Stomach (tissue), 8 donors: ENCODE measurements at regions not wholly inside any gene's neighbourhood (a gene's known extent, or its start where the extent isn't known, plus 50 kb on each side); places are given as distances from the start of the nearest gene placed in this dataset.
"Not testable (repeated sequence)": the region's sequence is repeated elsewhere in the genome, so short reads cannot be mapped to it uniquely, and the experiment has no call there.

ENCODE experiments used
- DNase-seq, 2 donors: peaks; one replicate each; pipeline versions ENCODE4 v3.0.0 to v3.0.0-alpha.2; 2013 to 2019
- H3K27ac ChIP-seq, 5 donors: fragments of 200-600 bp in 4 of 5; sonication (generic) in 4 of 5; one replicate each; pipeline ENCODE4 v1.5.1; 2013 to 2019; ENCODE audit warnings: mild to moderate bottlenecking in 1 of 5, moderate library complexity in 1 of 5
- H3K27me3 ChIP-seq, 3 donors: fragments of 200-600 bp; sonication (generic); one replicate each; pipeline ENCODE4 v1.5.1; 2017 to 2019; ENCODE audit warnings: mixed run types in 1 of 3
- H3K36me3 ChIP-seq, 4 donors: fragments of 200-600 bp; sonication (generic); 1 replicate in 3 of 4; 2 replicates in 1 of 4; pipeline ENCODE4 v1.5.1; 2016 to 2019
- H3K4me1 ChIP-seq, 4 donors: fragments of 200-600 bp; sonication (generic); one replicate each; pipeline ENCODE4 v1.5.1; 2016 to 2019
- H3K4me3 ChIP-seq, 4 donors: fragments of 200-600 bp; sonication (generic) in 3 of 4; one replicate each; pipeline ENCODE4 v1.5.1; 2016 to 2019; ENCODE audit warnings: mild to moderate bottlenecking in 1 of 4
- H3K9me3 ChIP-seq, 4 donors: fragments of 200-600 bp; sonication (generic); one replicate each; pipeline ENCODE4 v1.5.1; 2016 to 2019
- EP300 ChIP-seq: sonication (generic); formaldehyde crosslinking; IDR thresholded peaks from one replicate; pipeline ENCODE4 v1.6.1; 2017; ENCODE audit warnings: antibody characterized with exemption
- POLR2A ChIP-seq, 4 donors: fragments of 450-650 bp; IDR thresholded peaks; one replicate each; pipeline ENCODE4 v1.6.1; 2016; ENCODE audit warnings: antibody characterized with exemption in 4 of 4, control low read depth in 2 of 4, mild to moderate bottlenecking in 1 of 4, moderate library complexity in 1 of 4
- POLR2AphosphoS5 ChIP-seq, 3 donors: sonication (generic); formaldehyde crosslinking; IDR thresholded peaks; one replicate each; pipeline ENCODE4 v1.6.1; 2016; ENCODE audit warnings: antibody characterized with exemption in 3 of 3
- WGBS, 5 donors: extraction: QIAGEN DNeasy Blood & Tissue Kit in 3 of 5; methylation state at CpG; one replicate each; pipeline versions ENCODE4 v1.1.5 to v1.1.7; 2013 to 2018; 5-methylcytosine and 5-hydroxymethylcytosine counted together
- intact Hi-C: fragments of 100-400 bp; cut with DNase I; formaldehyde crosslinking; loops from one replicate; pipeline ENCODE4 v1.15.1; 2023; ENCODE audit warnings: low total_unique reads
- TF ChIP-seq, protein P1 (sequence below), 7 experiments: fragments of 450-650 bp in 4 of 7; fragments of 200-600 bp in 3 of 7; sonication (generic) in 3 of 7; IDR thresholded peaks; one replicate each; pipeline ENCODE4 v1.5.1; 2016 to 2019; ENCODE audit warnings: antibody characterized with exemption in 7 of 7, control low read depth in 2 of 7, mild to moderate bottlenecking in 1 of 7
- donor health status: healthy with polysubstance abuse.
- donor health status: Bipolar disorder and iron deficiency.
- donor health status: healthy.

DNA sequence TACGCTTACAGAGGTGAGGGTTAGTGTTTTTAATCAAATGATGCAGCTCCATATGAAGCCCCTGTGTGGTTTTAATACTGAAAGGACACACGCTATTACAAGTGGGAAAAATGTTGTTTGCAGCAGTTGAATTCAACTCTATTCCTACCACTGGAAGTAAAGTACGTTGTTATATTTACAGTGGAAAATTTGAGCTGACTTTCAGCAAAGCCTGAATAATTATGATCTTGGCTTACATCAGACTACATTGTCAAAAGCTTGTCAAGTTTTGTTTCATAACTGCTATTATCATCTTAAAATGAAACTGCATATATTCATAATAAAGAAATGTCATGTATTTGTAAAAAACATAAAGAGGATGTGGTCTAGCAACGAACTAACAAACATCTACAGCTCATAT lies 818.5 kb downstream of the SEMA5A start:
- TF ChIP-seq POLR2AphosphoS5 (IDR thresholded peaks at IDR 0.05) (no peak), EP300 (no peak), POLR2A (IDR thresholded peaks at IDR 0.05) (no peak)
- TF ChIP-seq, protein P1, sequence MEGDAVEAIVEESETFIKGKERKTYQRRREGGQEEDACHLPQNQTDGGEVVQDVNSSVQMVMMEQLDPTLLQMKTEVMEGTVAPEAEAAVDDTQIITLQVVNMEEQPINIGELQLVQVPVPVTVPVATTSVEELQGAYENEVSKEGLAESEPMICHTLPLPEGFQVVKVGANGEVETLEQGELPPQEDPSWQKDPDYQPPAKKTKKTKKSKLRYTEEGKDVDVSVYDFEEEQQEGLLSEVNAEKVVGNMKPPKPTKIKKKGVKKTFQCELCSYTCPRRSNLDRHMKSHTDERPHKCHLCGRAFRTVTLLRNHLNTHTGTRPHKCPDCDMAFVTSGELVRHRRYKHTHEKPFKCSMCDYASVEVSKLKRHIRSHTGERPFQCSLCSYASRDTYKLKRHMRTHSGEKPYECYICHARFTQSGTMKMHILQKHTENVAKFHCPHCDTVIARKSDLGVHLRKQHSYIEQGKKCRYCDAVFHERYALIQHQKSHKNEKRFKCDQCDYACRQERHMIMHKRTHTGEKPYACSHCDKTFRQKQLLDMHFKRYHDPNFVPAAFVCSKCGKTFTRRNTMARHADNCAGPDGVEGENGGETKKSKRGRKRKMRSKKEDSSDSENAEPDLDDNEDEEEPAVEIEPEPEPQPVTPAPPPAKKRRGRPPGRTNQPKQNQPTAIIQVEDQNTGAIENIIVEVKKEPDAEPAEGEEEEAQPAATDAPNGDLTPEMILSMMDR (IDR thresholded peaks at IDR 0.05), result no peak
- no peak for DNase-seq
- WGBS, 5 donors, result 56 to 70% (median 62%) methylated on average over 4 of the region's 4 CpGs

DNA sequence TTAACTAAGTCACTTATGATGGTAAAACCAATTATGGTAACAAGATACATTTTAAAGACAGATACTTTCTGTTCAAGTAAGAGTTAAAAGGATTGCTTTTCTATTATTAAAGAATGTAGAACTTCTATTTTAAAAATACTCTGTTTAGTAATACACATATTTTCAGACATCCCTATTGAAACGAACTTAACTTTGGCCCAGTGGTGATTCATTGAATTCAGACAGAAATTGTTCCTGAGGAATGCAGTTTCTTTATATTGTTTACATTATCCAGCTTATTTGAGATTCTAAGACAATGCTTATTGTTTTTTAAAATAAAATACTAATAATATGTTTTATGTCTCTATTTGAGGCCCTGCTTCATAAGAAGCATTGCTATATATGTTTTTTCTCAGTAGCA lies 816.4 kb downstream of the SEMA5A start:
- intact Hi-C loops, result no loop called here

More for the DNA sequence above, 818.5 kb downstream of the SEMA5A start:
- H3K4me1 ChIP-seq, result no peaks in the 10 kb centered on the region
- H3K36me3 ChIP-seq, result no peaks in the 10 kb centered on the region
- no peaks in the 10 kb centered on the region for H3K27me3 ChIP-seq
- no peak overlapping the region for H3K4me3 ChIP-seq
- peaks cover 0 to 10% (median 7%) of the 10 kb centered on the region in 4 donors for H3K9me3 ChIP-seq
- intact Hi-C loops, result no loop called here
- no peak overlapping the region for H3K27ac ChIP-seq

DNA sequence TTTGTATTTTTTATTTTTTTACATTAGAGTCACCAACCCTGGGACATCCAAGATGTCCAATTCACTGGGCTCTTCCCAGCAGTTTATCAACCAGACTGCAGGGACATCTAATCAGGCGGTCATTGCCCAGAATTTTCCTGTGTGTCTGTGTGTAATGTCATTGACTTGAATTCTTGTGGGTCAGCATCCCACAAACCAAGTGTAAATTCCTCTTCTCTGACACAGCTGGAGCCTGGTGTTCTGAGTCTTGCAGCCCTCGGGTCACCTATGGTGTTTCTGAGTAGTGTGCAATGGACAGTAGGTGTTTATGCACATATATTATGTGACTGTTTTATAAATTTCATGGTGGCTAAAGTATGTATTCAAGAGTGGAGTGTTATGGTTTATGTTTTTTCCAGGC lies 815.7 kb downstream of the SEMA5A start:
- Histone ChIP-seq H3K27ac (no peak overlapping the region), H3K27me3 (no peaks in the 10 kb centered on the region), H3K4me1 (no peaks in the 10 kb centered on the region), H3K4me3 (no peak overlapping the region), H3K36me3 (no peaks in the 10 kb centered on the region), H3K9me3 (peaks cover 0 to 10% (median 4%) of the 10 kb centered on the region in 4 donors)
- intact Hi-C loops, result no loop called here
- TF ChIP-seq POLR2A (IDR thresholded peaks at IDR 0.05), result no peak
- TF ChIP-seq POLR2AphosphoS5 (IDR thresholded peaks at IDR 0.05), result no peak
- TF ChIP-seq EP300, result no peak
- TF ChIP-seq, protein P1 (IDR thresholded peaks at IDR 0.05), result no peak
- 55 to 81% (median 77%) methylated on average over 2 of the region's 2 CpGs for WGBS, 5 donors
- no peak for DNase-seq

More for the DNA sequence above, 816.4 kb downstream of the SEMA5A start:
- Histone ChIP-seq H3K4me1 (no peaks in the 10 kb centered on the region), H3K36me3 (no peaks in the 10 kb centered on the region), H3K4me3 (no peak overlapping the region), H3K9me3 (peaks cover 0 to 10% (median 6%) of the 10 kb centered on the region in 4 donors), H3K27ac (no peak overlapping the region), H3K27me3 (no peaks in the 10 kb centered on the region)
- TF ChIP-seq POLR2A (IDR thresholded peaks at IDR 0.05) (no peak), EP300 (no peak), POLR2AphosphoS5 (IDR thresholded peaks at IDR 0.05) (no peak)
- TF ChIP-seq, protein P1 (IDR thresholded peaks at IDR 0.05), result no peak
- 35 to 65% (median 45%) methylated on average over 1 of the region's 1 CpG for WGBS, 5 donors
- no peak for DNase-seq

DNA sequence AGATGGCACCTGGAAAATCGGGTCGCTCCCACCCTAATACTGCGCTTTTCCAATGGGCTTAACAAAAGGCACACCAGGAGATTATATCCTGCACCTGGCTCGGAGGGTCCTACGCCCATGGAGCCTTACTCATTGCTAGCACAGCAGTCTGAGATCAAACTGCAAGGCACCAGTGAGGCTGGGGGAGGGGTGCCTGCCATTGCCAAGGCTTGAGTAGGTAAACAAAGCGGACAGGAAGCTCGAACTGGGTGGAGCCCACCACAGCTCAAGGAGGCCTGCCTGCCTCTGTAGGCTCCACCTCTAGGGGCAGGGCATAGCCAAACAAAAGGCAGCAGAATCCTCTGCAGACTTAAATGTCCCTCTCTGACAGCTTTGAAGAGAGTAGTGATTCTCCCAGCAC lies 814.8 kb downstream of the SEMA5A start:
- H3K36me3 ChIP-seq, H3K27ac ChIP-seq, H3K27me3 ChIP-seq, DNase-seq, intact Hi-C loops, H3K4me3 ChIP-seq, H3K4me1 ChIP-seq: not testable (repeated sequence)
- H3K9me3 ChIP-seq, result peaks cover 0 to 10% (median 4%) of the 10 kb centered on the region in 4 donors
- 85 to 91% (median 87%) methylated on average over 3 to 7 of the region's 7 CpGs for WGBS, 5 donors

DNA sequence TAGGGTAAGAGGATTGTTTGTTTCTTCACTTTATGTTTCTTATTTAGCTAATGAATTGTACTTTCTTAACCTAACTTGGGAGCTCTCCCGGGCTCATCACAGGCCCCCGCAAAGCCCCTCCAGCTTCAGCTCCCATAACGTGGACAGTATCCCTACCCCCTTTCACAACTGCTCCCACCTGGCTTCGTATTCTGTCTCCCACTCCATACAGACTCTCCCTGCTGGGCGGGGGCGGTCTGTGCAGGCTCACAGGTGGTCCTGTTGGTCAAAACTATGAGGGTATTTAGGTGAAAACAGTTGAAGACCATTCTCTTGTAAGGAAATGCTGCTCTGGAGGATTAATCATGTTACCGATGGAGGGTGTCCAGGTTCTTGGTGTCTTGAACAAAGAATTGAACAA lies 805.3 kb downstream of the SEMA5A start:
- H3K9me3 ChIP-seq, result no peaks in the 10 kb centered on the region
- 65 to 78% (median 73%) methylated on average over 7 of the region's 7 CpGs for WGBS, 5 donors
- TF ChIP-seq EP300 (no peak), POLR2A (IDR thresholded peaks at IDR 0.05) (no peak), POLR2AphosphoS5 (IDR thresholded peaks at IDR 0.05) (no peak)
- DNase-seq, result no peak
- H3K27ac ChIP-seq, result no peak overlapping the region
- H3K4me3 ChIP-seq, result no peak overlapping the region
- intact Hi-C loops, result no loop called here
- no peaks in the 10 kb centered on the region for H3K4me1 ChIP-seq
- no peaks in the 10 kb centered on the region for H3K27me3 ChIP-seq
- H3K36me3 ChIP-seq, result no peaks in the 10 kb centered on the region
